ENCODE measurements at regions not wholly inside any gene's neighbourhood (a gene's known extent, or its start where the extent isn't known, plus 50 kb on each side); places are given as distances from the start of the nearest gene placed in this dataset.

- Histone ChIP-seq H2AFZ (ENCODE audit: insufficient read depth, low read depth, low read length, poor library complexity, severe bottlenecking) (no peak overlapping the region), H3K27me3 (replicated peaks in 1 of 4; ENCODE audit: control extremely low read depth in 1 of 4, control insufficient read depth in 3 of 4, insufficient read depth in 4 of 4, low read length in 3 of 4) (no peaks in the 10 kb centered on the region), H3K9me3 (ENCODE audit: control extremely low read depth in 1 of 3, control insufficient read depth in 2 of 3, insufficient read depth in 1 of 3, low read length in 2 of 3) (no peaks in the 10 kb centered on the region), H3K27ac (ENCODE audit: low read length in 2 of 2) (no peak overlapping the region), H3K36me3 (replicated peaks in 1 of 2; ENCODE audit: control extremely low read depth in 1 of 2, control insufficient read depth in 1 of 2, extremely low read depth in 1 of 2, insufficient read depth in 2 of 2, low read length in 1 of 2) (no peaks in the 10 kb centered on the region), H3K4me3 (ENCODE audit: control extremely low read depth in 1 of 5, extremely low read depth in 1 of 5, insufficient read depth in 1 of 5, low read depth in 2 of 5, low read length in 4 of 5) (no peak overlapping the region), H3K4me2 (replicated peaks; ENCODE audit: low read depth, low read length, poor library complexity, severe bottlenecking) (no peak overlapping the region), H4K20me1 (ENCODE audit: control insufficient read depth, insufficient read depth, low read length, poor library complexity, severe bottlenecking) (no peaks in the 10 kb centered on the region), H3K9ac (ENCODE audit: low read length) (no peak overlapping the region), H3K79me2 (ENCODE audit: control insufficient read depth, insufficient read depth, low read length) (no peaks in the 10 kb centered on the region), H3K4me1 (ENCODE audit: control insufficient read depth in 2 of 2, insufficient read depth in 2 of 2, low read length in 2 of 2) (no peaks in the 10 kb centered on the region)
- no peak overlapping the region for H3K27ac Mint-ChIP-seq
- ChIA-PET POLR2A (no interaction called here), CTCF (no interaction called here)
- intact Hi-C loops (cut with micrococcal nuclease): no loop called here
- TF ChIP-seq EZH2 (IDR thresholded peaks at IDR 0.05; ENCODE audit: borderline replicate concordance, insufficient read depth, low read depth, low read length, poor library complexity, severe bottlenecking): no peak
- TF ChIP-seq CTCF (IDR thresholded peaks at IDR 0.05): no peak
- ATAC-seq (ENCODE audit: low read depth) (no peak), DNase-seq (no peak)
- H3K27me3 Mint-ChIP-seq: no peaks in the 10 kb centered on the region
- no peaks in the 10 kb centered on the region for H3K4me1 Mint-ChIP-seq
- WGBS (ENCODE audit: insufficient coverage): no CpG with 5 or more reads among the region's 3 CpGs
- no peaks in the 10 kb centered on the region for H3K9me3 Mint-ChIP-seq (ENCODE audit: insufficient read depth)
- no peak overlapping the region for H3K4me3 Mint-ChIP-seq
These were observed 228.5 kb upstream of the CASK start for GRCh38 chrX:42151808-42152207.

- Histone ChIP-seq H3K36me3 (replicated peaks in 1 of 2; ENCODE audit: control extremely low read depth in 1 of 2, control insufficient read depth in 1 of 2, extremely low read depth in 1 of 2, insufficient read depth in 2 of 2, low read length in 1 of 2) (no peaks in the 10 kb centered on the region), H3K4me1 (ENCODE audit: control insufficient read depth in 2 of 2, insufficient read depth in 2 of 2, low read length in 2 of 2) (no peaks in the 10 kb centered on the region), H4K20me1 (ENCODE audit: control insufficient read depth, insufficient read depth, low read length, poor library complexity, severe bottlenecking) (no peaks in the 10 kb centered on the region), H3K9me3 (ENCODE audit: control extremely low read depth in 1 of 3, control insufficient read depth in 2 of 3, insufficient read depth in 1 of 3, low read length in 2 of 3) (no peaks in the 10 kb centered on the region), H2AFZ (ENCODE audit: insufficient read depth, low read depth, low read length, poor library complexity, severe bottlenecking) (no peak overlapping the region), H3K4me3 (ENCODE audit: control extremely low read depth in 1 of 5, extremely low read depth in 1 of 5, insufficient read depth in 1 of 5, low read depth in 2 of 5, low read length in 4 of 5) (no peak overlapping the region), H3K27me3 (replicated peaks in 1 of 4; ENCODE audit: control extremely low read depth in 1 of 4, control insufficient read depth in 3 of 4, insufficient read depth in 4 of 4, low read length in 3 of 4) (no peaks in the 10 kb centered on the region), H3K79me2 (ENCODE audit: control insufficient read depth, insufficient read depth, low read length) (no peaks in the 10 kb centered on the region), H3K27ac (ENCODE audit: low read length in 2 of 2) (no peak overlapping the region), H3K9ac (ENCODE audit: low read length) (no peak overlapping the region), H3K4me2 (replicated peaks; ENCODE audit: low read depth, low read length, poor library complexity, severe bottlenecking) (no peak overlapping the region)
- Mint-ChIP-seq H3K27me3 (no peaks in the 10 kb centered on the region), H3K4me1 (no peaks in the 10 kb centered on the region), H3K4me3 (no peak overlapping the region), H3K27ac (no peak overlapping the region), H3K9me3 (ENCODE audit: insufficient read depth) (no peaks in the 10 kb centered on the region)
- no peak for ATAC-seq (ENCODE audit: low read depth)
- CTCF ChIA-PET: no interaction called here
- POLR2A ChIA-PET: no interaction called here
- 100% methylated on average over 2 of the region's 4 CpGs for whole genome bisulfite sequencing (ENCODE audit: insufficient coverage)
- no peak for DNase-seq
- TF ChIP-seq EZH2 (IDR thresholded peaks at IDR 0.05; ENCODE audit: borderline replicate concordance, insufficient read depth, low read depth, low read length, poor library complexity, severe bottlenecking): no peak
- no peak for TF ChIP-seq CTCF (IDR thresholded peaks at IDR 0.05)
- intact Hi-C loops (cut with micrococcal nuclease): no loop called here
These were observed 226.4 kb upstream of the CASK start for GRCh38 chrX:42149765-42150164.
